AG09309 (cell line): ENCODE measurements at regions not wholly inside any gene's neighbourhood (a gene's known extent, or its start where the extent isn't known, plus 50 kb on each side); places are given as distances from the start of the nearest gene placed in this dataset.

ENCODE experiments used
- DNase-seq: peaks from one replicate; pipeline ENCODE4 v3.0.0-alpha.2; 2010; ENCODE audit warnings: low read depth
- H3K4me3 ChIP-seq: 2 replicates; pipeline ENCODE4 v1.5.1; 2011; ENCODE audit warnings: mild to moderate bottlenecking, low read depth, low read length, moderate library complexity; ENCODE audit not compliant: control insufficient read depth
- TF ChIP-seq, protein P1 (sequence below): IDR thresholded peaks from 2 replicates; pipeline ENCODE4 v1.5.1; 2011; ENCODE audit warnings: mild to moderate bottlenecking, low read depth, low read length, inconsistent platforms; ENCODE audit not compliant: insufficient read depth, control insufficient read depth; ENCODE audit errors: missing control alignments

DNA sequence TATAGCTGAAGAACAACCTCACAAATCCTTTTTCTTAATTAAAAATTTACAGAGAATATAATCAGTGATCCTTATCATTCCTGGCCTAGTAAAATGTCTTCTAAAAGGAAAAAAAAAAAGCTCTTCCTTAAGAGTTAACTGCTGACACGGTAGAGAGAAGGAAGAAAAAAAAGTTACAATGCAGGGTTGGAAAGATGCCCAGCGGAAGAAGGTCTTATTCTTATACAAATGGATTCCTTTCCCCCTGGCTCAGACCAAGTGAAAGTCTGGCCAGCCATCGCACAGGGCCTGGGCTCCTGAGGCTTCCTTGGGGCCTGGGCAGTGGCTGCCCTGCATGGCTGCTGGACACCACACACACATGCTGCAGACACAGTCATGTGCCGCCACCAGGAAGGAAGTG lies 688.6 kb downstream of the TENT5A start:
- no peak for DNase-seq
- TF ChIP-seq, protein P1, sequence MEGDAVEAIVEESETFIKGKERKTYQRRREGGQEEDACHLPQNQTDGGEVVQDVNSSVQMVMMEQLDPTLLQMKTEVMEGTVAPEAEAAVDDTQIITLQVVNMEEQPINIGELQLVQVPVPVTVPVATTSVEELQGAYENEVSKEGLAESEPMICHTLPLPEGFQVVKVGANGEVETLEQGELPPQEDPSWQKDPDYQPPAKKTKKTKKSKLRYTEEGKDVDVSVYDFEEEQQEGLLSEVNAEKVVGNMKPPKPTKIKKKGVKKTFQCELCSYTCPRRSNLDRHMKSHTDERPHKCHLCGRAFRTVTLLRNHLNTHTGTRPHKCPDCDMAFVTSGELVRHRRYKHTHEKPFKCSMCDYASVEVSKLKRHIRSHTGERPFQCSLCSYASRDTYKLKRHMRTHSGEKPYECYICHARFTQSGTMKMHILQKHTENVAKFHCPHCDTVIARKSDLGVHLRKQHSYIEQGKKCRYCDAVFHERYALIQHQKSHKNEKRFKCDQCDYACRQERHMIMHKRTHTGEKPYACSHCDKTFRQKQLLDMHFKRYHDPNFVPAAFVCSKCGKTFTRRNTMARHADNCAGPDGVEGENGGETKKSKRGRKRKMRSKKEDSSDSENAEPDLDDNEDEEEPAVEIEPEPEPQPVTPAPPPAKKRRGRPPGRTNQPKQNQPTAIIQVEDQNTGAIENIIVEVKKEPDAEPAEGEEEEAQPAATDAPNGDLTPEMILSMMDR: no peak
- H3K4me3 ChIP-seq: no peak overlapping the region

DNA sequence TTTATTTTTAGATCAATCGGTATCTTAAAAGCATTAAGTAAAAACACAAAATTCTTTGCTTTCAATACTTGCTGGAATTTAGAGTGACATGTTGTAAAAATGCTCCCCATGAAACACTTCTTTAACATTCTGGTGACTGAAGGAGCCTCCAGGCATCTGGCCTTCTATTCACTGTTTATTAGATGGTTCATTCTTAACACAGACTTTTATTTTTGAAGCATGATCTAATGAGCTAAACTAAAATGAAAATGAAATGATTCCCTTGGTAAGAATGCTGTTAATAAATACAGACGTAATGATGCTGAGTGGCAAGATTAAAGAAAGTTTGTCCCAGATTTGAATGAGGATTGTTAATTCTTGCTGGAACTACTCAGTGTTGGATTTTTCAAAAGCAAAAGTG lies 698.4 kb downstream of the TENT5A start:
- H3K4me3 ChIP-seq: no peak overlapping the region

DNA sequence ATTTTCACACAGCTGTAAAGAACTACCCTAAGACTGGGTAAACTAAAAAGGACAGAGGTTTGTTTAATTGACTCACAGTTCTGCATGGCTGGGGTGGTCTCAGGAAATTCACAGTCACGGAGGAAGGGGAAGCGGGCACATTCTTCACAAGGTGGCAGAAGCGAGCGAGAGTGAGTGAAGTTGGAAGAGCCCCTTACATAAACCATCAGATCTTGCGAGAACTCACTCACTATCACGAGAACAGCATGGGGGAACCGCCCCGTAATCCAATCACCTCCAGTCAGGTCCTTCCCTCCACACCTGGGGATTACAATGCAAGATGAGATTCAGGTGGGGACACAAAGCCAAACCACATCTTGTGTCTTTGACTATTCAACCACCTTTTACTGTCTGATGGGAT lies 700.5 kb downstream of the TENT5A start:
- TF ChIP-seq, protein P1: no peak
- DNase-seq: no peak
- H3K4me3 ChIP-seq: no peak overlapping the region

More for the DNA sequence above, 698.4 kb downstream of the TENT5A start:
- DNase-seq: no peak
- TF ChIP-seq, protein P1: no peak

DNA sequence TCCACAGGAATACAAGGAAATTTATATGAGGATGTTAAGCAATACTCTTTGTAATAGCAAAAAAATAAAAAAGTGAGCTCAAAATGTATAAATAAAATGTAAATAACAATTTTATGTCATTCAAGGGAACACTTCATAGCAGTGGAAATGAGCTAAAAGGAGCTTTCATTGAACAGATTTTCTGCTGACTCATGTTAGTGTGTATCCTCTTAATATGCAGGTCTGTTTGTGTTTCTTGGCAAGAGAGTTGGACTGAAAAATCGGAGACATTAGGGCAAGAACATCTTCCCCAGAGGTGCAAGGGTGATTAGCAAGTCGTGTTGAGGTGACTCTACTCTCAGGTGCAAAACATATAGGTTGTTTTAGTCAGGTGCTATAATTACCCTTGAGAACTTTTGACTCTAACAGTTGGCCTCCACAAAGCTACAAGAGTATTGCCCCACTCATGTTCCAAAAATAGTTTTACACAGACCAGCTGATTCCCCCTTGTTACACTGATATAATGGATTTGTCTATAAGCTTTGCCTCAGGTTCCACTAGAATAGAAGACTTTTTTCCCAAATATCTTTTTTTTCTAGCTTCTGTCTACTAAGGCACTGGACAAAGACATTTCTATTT lies 702.9 kb downstream of the TENT5A start:
- DNase-seq: no peak
- TF ChIP-seq, protein P1: no peak
- H3K4me3 ChIP-seq: no peak overlapping the region

DNA sequence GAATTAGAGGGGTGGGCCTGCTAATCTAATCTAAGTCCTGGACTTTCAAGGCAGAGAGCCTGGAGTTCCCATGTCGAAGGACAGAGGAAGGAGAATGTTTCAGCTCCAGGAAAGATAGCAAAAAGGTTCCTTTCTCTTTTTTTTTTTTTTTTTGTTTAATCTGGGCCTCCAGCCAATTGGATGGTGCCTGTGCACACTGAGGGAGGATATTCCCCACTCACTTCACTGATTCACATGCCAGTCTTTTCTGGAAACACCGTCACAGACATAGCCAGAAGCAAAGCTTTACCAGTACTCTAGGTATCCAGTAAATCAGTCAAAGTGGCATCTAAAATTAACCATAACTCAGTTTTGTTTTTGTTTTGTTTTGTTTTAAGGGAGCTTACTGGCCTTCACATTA lies 721.1 kb downstream of the TENT5A start:
- TF ChIP-seq, protein P1: no peak
- no peak overlapping the region for H3K4me3 ChIP-seq
- no peak for DNase-seq

DNA sequence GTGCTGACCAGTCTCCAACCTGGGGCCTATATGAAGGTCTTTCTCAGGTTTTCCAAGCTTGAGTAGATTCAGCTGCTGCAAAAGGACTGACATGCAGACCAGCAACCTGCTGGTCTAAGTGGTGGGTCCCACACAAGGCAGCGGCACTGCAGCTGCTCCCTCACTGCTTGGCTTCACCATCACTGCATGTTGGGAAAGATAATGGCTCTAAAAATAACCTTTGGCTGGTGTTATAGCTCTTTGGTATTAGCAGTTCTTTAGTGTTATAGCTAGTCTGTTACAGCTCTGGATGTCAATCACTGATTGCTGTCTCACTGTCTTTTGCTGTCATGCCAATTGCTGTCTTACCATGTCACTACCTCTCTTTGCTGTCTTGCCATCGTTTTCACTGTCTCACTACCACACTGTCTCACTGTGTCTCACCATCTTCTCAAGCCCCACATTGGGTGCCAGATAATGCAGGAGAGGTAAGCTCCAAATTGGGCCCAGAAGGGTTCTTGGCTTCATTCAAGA lies 726.4 kb downstream of the TENT5A start:
- DNase-seq: no peak
- H3K4me3 ChIP-seq: no peak overlapping the region
- TF ChIP-seq, protein P1: no peak
